PC-3 (cell line): ENCODE measurements at regions not wholly inside any gene's neighbourhood (a gene's known extent, or its start where the extent isn't known, plus 50 kb on each side); places are given as distances from the start of the nearest gene placed in this dataset.

Experiments
- ATAC-seq: fragments of 200-7000 bp; cut with Tn5 transposase; 2 replicates; pipeline ENCODE4 v1.9.1; 2020; ENCODE audit warnings: mild to moderate bottlenecking, moderate library complexity
- BruUV-seq: library from RNA; stranded (reverse); fragments of 400-500 nt; replicated peaks from 2 replicates; lab custom pipeline; 2021; lab: Mats Ljungman, UMichigan
- CTCF ChIA-PET: fragments of 300-600 bp; sonication (Branson Sonifier 250); formaldehyde crosslinking; loops from one replicate; lab custom pipeline; 2022; ENCODE audit warnings: antibody characterized with exemption; lab: Charles Lee
- POLR2A ChIA-PET: fragments of 300-600 bp; sonication (Branson Sonifier 250); formaldehyde crosslinking; loops from one replicate; lab custom pipeline; 2022; ENCODE audit warnings: antibody characterized with exemption; ENCODE audit not compliant: unreplicated experiment; lab: Charles Lee
- DNase-seq: peaks from one replicate; pipeline ENCODE4 v3.0.0-alpha.2; 2015
- H2AFZ ChIP-seq: fragments of 300-600 bp; sonication (generic); 2 replicates; pipeline ENCODE4 v1.6.0; 2016; ENCODE audit warnings: antibody characterized with exemption, low read length
- H3F3A ChIP-seq: fragments of 300-600 bp; sonication (generic); one replicate; pipeline ENCODE4 v1.6.0; 2017; ENCODE audit warnings: antibody characterized with exemption, low read length, control low read depth, mild to moderate bottlenecking; ENCODE audit not compliant: unreplicated experiment
- H3K27ac ChIP-seq: fragments of 300-600 bp; sonication (generic); 2 replicates; pipeline ENCODE4 v1.5.1; 2016; ENCODE audit warnings: mild to moderate bottlenecking, low read length
- H3K27me3 ChIP-seq: fragments of 300-600 bp; sonication (generic); 2 replicates; pipeline ENCODE4 v1.6.1; 2016; ENCODE audit warnings: low read length, mixed read lengths
- H3K36me3 ChIP-seq: fragments of 300-600 bp; sonication (generic); 2 replicates; pipeline ENCODE4 v1.6.1; 2016; ENCODE audit warnings: low read depth, mixed run types, low read length, mixed read lengths
- H3K4me1 ChIP-seq: fragments of 300-600 bp; sonication (generic); 2 replicates; pipeline ENCODE4 v1.5.1; 2016; ENCODE audit warnings: low read length; ENCODE audit not compliant: insufficient read depth
- H3K4me2 ChIP-seq: fragments of 300-600 bp; sonication (generic); 2 replicates; pipeline ENCODE4 v1.6.0; 2016; ENCODE audit warnings: low read length
- H3K4me3 ChIP-seq: fragments of 300-600 bp; sonication (generic); 2 replicates; pipeline ENCODE4 v1.5.1; 2016; ENCODE audit warnings: mild to moderate bottlenecking, low read length, mixed read lengths
- H3K79me2 ChIP-seq: fragments of 300-600 bp; sonication (generic); 2 replicates; pipeline ENCODE4 v1.6.1; 2017; ENCODE audit warnings: low read length, mixed read lengths
- H3K9ac ChIP-seq: fragments of 300-600 bp; sonication (generic); 2 replicates; pipeline ENCODE4 v1.6.0; 2016; ENCODE audit warnings: mild to moderate bottlenecking, low read length
- H3K9me2 ChIP-seq: fragments of 300-600 bp; sonication (generic); replicated peaks from 2 replicates; pipeline ENCODE4 v1.6.1; 2016; ENCODE audit warnings: mixed run types, low read length, mixed read lengths
- H3K9me3 ChIP-seq: fragments of 300-600 bp; sonication (generic); 2 replicates; pipeline ENCODE4 v1.6.1; 2016; ENCODE audit warnings: low read length, mixed read lengths
- H4K20me1 ChIP-seq: fragments of 300-600 bp; sonication (generic); 2 replicates; pipeline ENCODE4 v1.6.1; 2016; ENCODE audit warnings: low read length, mixed read lengths
- EZH2 ChIP-seq: fragments of 300-600 bp; sonication (generic); IDR thresholded peaks from one replicate; pipeline ENCODE4 v1.6.1; 2017; ENCODE audit warnings: antibody characterized with exemption, mild to moderate bottlenecking, low read length; ENCODE audit not compliant: unreplicated experiment
- EZH2phosphoT487 ChIP-seq: fragments of 300-600 bp; sonication (generic); IDR thresholded peaks from 2 replicates; pipeline ENCODE4 v1.6.1; 2018; ENCODE audit warnings: mild to moderate bottlenecking, antibody characterized with exemption, low read length, borderline replicate concordance
- intact Hi-C: fragments of 100-400 bp; cut with micrococcal nuclease; formaldehyde crosslinking; loops from 2 replicates; pipeline ENCODE4 v1.9.0; 2023
- TF ChIP-seq, protein P1 (sequence below): fragments of 300-600 bp; sonication (generic); conservative IDR thresholded peaks from 2 replicates; pipeline ENCODE4 v1.5.1; 2017; ENCODE audit warnings: antibody characterized with exemption, low read depth, mild to moderate bottlenecking, low read length

DNA sequence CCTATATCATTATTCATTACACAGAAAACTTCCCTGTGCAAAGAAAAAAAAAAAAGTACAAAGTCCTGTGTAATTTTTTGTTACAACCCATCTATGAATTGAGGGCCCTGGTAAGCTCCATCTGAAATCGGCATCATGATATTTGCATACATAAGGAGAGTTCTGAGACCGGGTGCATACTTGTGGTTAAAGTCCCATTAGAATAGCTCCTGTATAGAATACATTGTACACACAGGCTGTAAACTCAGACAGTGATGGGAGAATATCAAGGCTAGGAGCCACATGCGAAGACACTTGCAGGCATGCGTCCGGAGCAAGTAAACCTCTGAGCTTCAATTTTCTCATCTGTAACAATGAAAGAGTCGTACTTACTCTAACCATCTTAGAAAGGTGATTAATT, 353.2 kb downstream of the ETS1 start:
- Histone ChIP-seq H4K20me1 (no peaks in the 10 kb centered on the region), H3K79me2 (no peaks in the 10 kb centered on the region), H3F3A (no peaks in the 10 kb centered on the region), H3K4me2 (no peak overlapping the region), H2AFZ (no peak overlapping the region), H3K9me3 (no peaks in the 10 kb centered on the region), H3K9me2 (no peaks in the 10 kb centered on the region), H3K36me3 (no peaks in the 10 kb centered on the region), H3K27ac (no peak overlapping the region), H3K4me1 (no peaks in the 10 kb centered on the region), H3K27me3 (no peaks in the 10 kb centered on the region), H3K4me3 (no peak overlapping the region), H3K9ac (no peak overlapping the region)
- no TSS peak for BruUV-seq
- no peak for DNase-seq
- intact Hi-C loops: no loop called here
- ChIA-PET CTCF (no interaction called here), POLR2A (no interaction called here)
- TF ChIP-seq EZH2 (no peak), EZH2phosphoT487 (no peak)
- TF ChIP-seq, protein P1, sequence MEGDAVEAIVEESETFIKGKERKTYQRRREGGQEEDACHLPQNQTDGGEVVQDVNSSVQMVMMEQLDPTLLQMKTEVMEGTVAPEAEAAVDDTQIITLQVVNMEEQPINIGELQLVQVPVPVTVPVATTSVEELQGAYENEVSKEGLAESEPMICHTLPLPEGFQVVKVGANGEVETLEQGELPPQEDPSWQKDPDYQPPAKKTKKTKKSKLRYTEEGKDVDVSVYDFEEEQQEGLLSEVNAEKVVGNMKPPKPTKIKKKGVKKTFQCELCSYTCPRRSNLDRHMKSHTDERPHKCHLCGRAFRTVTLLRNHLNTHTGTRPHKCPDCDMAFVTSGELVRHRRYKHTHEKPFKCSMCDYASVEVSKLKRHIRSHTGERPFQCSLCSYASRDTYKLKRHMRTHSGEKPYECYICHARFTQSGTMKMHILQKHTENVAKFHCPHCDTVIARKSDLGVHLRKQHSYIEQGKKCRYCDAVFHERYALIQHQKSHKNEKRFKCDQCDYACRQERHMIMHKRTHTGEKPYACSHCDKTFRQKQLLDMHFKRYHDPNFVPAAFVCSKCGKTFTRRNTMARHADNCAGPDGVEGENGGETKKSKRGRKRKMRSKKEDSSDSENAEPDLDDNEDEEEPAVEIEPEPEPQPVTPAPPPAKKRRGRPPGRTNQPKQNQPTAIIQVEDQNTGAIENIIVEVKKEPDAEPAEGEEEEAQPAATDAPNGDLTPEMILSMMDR: no peak
- ATAC-seq: no peak

DNA sequence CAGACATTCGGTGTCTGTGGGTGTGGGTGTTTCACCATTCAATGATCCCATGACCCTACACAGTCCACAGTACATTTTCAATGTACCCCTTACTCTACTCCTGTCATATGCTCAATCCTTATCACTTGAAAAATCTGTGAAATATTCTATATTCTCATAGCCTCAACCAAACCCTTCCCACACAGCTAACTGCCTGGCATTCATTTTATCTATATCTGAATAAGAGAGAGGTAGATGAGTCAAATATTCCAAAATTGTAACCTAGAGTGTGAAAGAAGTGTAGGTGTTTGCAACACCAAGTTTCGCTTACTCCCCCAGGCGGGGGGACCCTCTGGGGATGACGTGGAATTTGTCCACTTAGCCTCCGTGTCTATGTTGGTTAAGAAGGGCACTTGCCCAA, 354.8 kb downstream of the ETS1 start:
- no TSS peak for BruUV-seq
- no peaks in the 10 kb centered on the region for H3K79me2 ChIP-seq
- no peak overlapping the region for H3K4me3 ChIP-seq
- TF ChIP-seq EZH2phosphoT487 (no peak), EZH2 (no peak)
- TF ChIP-seq, protein P1: no peak
- no peaks in the 10 kb centered on the region for H4K20me1 ChIP-seq
- H3K36me3 ChIP-seq: no peaks in the 10 kb centered on the region
- no peaks in the 10 kb centered on the region for H3K27me3 ChIP-seq
- intact Hi-C loops: no loop called here
- no peak overlapping the region for H3K27ac ChIP-seq
- POLR2A ChIA-PET: no interaction called here
- H3K9ac ChIP-seq: no peak overlapping the region
- CTCF ChIA-PET: no interaction called here
- H3K4me2 ChIP-seq: no peak overlapping the region
- DNase-seq (no peak), ATAC-seq (no peak)
- no peaks in the 10 kb centered on the region for H3K9me2 ChIP-seq
- no peak overlapping the region for H2AFZ ChIP-seq
- H3F3A ChIP-seq: no peaks in the 10 kb centered on the region
- H3K4me1 ChIP-seq: no peaks in the 10 kb centered on the region
- no peaks in the 10 kb centered on the region for H3K9me3 ChIP-seq

DNA sequence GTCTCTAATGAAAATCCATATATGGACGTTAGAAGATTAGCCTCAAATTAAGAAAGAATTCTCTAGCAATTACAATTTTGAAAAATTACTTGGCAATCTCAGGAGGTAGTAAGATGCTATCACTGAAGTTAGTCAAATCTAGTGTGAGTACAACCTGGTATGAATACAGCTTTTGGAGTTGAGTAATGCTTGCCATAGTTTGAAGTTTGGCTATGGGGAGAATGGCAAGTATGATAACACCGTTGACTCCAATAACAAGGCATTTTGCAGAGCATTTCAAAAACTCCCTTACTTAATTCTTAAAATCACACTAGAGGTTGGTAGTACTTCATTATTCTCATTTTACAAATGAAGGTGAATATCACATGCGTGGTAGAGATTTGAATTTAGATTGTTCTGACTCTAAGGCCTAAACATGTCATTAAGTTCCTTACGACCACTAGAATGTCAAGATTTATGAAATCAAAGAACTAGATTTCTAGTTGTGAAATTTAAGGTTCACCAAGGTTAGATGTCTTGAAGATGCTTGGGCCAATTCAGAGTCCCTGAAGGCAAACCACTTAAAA, 355.4 kb downstream of the ETS1 start:
- no peaks in the 10 kb centered on the region for H3K36me3 ChIP-seq
- no peak for ATAC-seq
- no peak overlapping the region for H3K27ac ChIP-seq

More for the DNA sequence above, 355.4 kb downstream of the ETS1 start:
- H3K79me2 ChIP-seq: no peaks in the 10 kb centered on the region
- no peak overlapping the region for H3K4me2 ChIP-seq
- H2AFZ ChIP-seq: no peak overlapping the region
- H3K4me3 ChIP-seq: no peak overlapping the region
- BruUV-seq: no TSS peak
- H3K9me2 ChIP-seq: no peaks in the 10 kb centered on the region
- no peaks in the 10 kb centered on the region for H3K4me1 ChIP-seq
- ChIA-PET CTCF (no interaction called here), POLR2A (no interaction called here)
- H3F3A ChIP-seq: no peaks in the 10 kb centered on the region
- no peaks in the 10 kb centered on the region for H3K9me3 ChIP-seq
- H3K27me3 ChIP-seq: no peaks in the 10 kb centered on the region
- no peak overlapping the region for H3K9ac ChIP-seq
- intact Hi-C loops: no loop called here
- TF ChIP-seq EZH2 (no peak), EZH2phosphoT487 (no peak)
- TF ChIP-seq, protein P1: no peak
- no peak for DNase-seq
- H4K20me1 ChIP-seq: no peaks in the 10 kb centered on the region
